ENCODE measurements at regions not wholly inside any gene's neighbourhood (a gene's known extent, or its start where the extent isn't known, plus 50 kb on each side); places are given as distances from the start of the nearest gene placed in this dataset.

DNA sequence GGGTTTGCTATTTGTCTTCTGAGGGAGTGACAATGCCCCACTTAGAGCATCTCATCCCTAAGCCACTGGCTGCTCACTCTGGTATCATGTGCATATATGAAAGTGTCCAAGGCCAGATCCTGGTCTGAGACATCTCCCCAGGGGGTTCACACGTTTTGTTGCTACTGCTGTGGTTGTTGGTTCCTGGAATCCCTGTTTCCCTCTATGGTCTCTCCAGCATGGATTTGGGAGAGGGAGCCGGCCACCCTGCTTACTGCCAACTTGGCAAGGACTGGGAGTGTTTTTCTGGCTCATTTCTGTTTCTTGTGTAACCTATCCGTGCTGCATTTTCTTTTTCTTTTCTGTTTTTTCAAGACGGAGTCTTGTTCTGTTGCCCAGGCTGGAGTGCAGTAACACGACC is 101.3 kb upstream of the MAX start:
- no peak for TF ChIP-seq EP300 (IDR thresholded peaks at IDR 0.05)
- TF ChIP-seq, protein P1, sequence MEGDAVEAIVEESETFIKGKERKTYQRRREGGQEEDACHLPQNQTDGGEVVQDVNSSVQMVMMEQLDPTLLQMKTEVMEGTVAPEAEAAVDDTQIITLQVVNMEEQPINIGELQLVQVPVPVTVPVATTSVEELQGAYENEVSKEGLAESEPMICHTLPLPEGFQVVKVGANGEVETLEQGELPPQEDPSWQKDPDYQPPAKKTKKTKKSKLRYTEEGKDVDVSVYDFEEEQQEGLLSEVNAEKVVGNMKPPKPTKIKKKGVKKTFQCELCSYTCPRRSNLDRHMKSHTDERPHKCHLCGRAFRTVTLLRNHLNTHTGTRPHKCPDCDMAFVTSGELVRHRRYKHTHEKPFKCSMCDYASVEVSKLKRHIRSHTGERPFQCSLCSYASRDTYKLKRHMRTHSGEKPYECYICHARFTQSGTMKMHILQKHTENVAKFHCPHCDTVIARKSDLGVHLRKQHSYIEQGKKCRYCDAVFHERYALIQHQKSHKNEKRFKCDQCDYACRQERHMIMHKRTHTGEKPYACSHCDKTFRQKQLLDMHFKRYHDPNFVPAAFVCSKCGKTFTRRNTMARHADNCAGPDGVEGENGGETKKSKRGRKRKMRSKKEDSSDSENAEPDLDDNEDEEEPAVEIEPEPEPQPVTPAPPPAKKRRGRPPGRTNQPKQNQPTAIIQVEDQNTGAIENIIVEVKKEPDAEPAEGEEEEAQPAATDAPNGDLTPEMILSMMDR (IDR thresholded peaks at IDR 0.05), result no peak
- TF ChIP-seq ZC3H11A (IDR thresholded peaks at IDR 0.05), result no peak
- no peak for TF ChIP-seq RAD21 (conservative IDR thresholded peaks at IDR 0.05 in 1 of 2, IDR thresholded peaks at IDR 0.05 in 1 of 2)
- TF ChIP-seq HDAC2 (IDR thresholded peaks at IDR 0.05), result no peak
- no peak for TF ChIP-seq CEBPB (IDR thresholded peaks at IDR 0.05)
- no peak for TF ChIP-seq BHLHE40 (IDR thresholded peaks at IDR 0.05; ENCODE audit: low read depth, low read length)
- TF ChIP-seq, protein P2, sequence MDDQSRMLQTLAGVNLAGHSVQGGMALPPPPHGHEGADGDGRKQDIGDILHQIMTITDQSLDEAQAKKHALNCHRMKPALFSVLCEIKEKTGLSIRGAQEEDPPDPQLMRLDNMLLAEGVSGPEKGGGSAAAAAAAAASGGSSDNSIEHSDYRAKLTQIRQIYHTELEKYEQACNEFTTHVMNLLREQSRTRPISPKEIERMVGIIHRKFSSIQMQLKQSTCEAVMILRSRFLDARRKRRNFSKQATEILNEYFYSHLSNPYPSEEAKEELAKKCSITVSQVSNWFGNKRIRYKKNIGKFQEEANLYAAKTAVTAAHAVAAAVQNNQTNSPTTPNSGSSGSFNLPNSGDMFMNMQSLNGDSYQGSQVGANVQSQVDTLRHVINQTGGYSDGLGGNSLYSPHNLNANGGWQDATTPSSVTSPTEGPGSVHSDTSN (IDR thresholded peaks at IDR 0.05), result no peak
- TF ChIP-seq RCOR1 (IDR thresholded peaks at IDR 0.05; ENCODE audit: low read depth, low read length), result no peak
- no peak for TF ChIP-seq ESRRA (IDR thresholded peaks at IDR 0.05; ENCODE audit: borderline replicate concordance, low read length)
- TF ChIP-seq POLR2A (IDR thresholded peaks at IDR 0.05; ENCODE audit: low read length), result no peak
- TF ChIP-seq, protein P3, sequence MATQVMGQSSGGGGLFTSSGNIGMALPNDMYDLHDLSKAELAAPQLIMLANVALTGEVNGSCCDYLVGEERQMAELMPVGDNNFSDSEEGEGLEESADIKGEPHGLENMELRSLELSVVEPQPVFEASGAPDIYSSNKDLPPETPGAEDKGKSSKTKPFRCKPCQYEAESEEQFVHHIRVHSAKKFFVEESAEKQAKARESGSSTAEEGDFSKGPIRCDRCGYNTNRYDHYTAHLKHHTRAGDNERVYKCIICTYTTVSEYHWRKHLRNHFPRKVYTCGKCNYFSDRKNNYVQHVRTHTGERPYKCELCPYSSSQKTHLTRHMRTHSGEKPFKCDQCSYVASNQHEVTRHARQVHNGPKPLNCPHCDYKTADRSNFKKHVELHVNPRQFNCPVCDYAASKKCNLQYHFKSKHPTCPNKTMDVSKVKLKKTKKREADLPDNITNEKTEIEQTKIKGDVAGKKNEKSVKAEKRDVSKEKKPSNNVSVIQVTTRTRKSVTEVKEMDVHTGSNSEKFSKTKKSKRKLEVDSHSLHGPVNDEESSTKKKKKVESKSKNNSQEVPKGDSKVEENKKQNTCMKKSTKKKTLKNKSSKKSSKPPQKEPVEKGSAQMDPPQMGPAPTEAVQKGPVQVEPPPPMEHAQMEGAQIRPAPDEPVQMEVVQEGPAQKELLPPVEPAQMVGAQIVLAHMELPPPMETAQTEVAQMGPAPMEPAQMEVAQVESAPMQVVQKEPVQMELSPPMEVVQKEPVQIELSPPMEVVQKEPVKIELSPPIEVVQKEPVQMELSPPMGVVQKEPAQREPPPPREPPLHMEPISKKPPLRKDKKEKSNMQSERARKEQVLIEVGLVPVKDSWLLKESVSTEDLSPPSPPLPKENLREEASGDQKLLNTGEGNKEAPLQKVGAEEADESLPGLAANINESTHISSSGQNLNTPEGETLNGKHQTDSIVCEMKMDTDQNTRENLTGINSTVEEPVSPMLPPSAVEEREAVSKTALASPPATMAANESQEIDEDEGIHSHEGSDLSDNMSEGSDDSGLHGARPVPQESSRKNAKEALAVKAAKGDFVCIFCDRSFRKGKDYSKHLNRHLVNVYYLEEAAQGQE (IDR thresholded peaks at IDR 0.05), result no peak

Data from A549 (cell line).